IMR-90 (cell line): ENCODE measurements at regions not wholly inside any gene's neighbourhood (a gene's known extent, or its start where the extent isn't known, plus 50 kb on each side); places are given as distances from the start of the nearest gene placed in this dataset.

Experiments used
- CEBPB ChIP-seq: IDR thresholded peaks from 2 replicates; pipeline ENCODE4 v1.6.1; 2012; ENCODE audit warnings: low read depth, low read length, improper control_type of control experiment
- CHD1 ChIP-seq: IDR thresholded peaks from 2 replicates; pipeline ENCODE4 v1.6.1; 2012; ENCODE audit warnings: low read depth, low read length, improper control_type of control experiment
- CTCF ChIP-seq: conservative IDR thresholded peaks from 2 replicates; pipeline ENCODE4 v1.5.1; 2012; ENCODE audit warnings: mild to moderate bottlenecking, low read depth, low read length, improper control_type of control experiment
- FOS ChIP-seq: fragments of 150-350 bp; IDR thresholded peaks from 2 replicates; pipeline ENCODE4 v1.6.1; 2016; ENCODE audit warnings: low read depth, low read length
- MAFK ChIP-seq: IDR thresholded peaks from 2 replicates; pipeline ENCODE4 v1.6.1; 2012; ENCODE audit warnings: low read depth, low read length, improper control_type of control experiment
- MAZ ChIP-seq: IDR thresholded peaks from 2 replicates; pipeline ENCODE4 v1.6.1; 2012; ENCODE audit warnings: low read depth, mild to moderate bottlenecking, low read length, improper control_type of control experiment, moderate library complexity, borderline replicate concordance
- NFE2L2 ChIP-seq: fragments of 150-350 bp; IDR thresholded peaks from 2 replicates; pipeline ENCODE4 v1.6.1; 2016; ENCODE audit warnings: low read depth, mild to moderate bottlenecking, low read length
- POLR2A ChIP-seq: IDR thresholded peaks from 2 replicates; pipeline ENCODE4 v1.6.1; 2012; ENCODE audit warnings: mild to moderate bottlenecking, low read depth, low read length
- RAD21 ChIP-seq: IDR thresholded peaks from 2 replicates; pipeline ENCODE4 v1.6.1; 2012; ENCODE audit warnings: low read length, improper control_type of control experiment
- RFX5 ChIP-seq: IDR thresholded peaks from 2 replicates; pipeline ENCODE4 v1.8.0; 2012; ENCODE audit warnings: low read depth, mild to moderate bottlenecking, low read length, moderate library complexity
- SMC3 ChIP-seq: fragments of 150-350 bp; IDR thresholded peaks from 2 replicates; pipeline ENCODE4 v1.6.1; 2016; ENCODE audit warnings: low read depth, mild to moderate bottlenecking, antibody characterized with exemption, low read length, moderate library complexity
- TF ChIP-seq, protein P1 (sequence below): fragments of 150-350 bp; IDR thresholded peaks from 2 replicates; pipeline ENCODE4 v1.6.1; 2017; ENCODE audit warnings: mild to moderate bottlenecking, antibody characterized with exemption, low read length, low read depth

GRCh38 chr16:79843145-79843544 is 242.6 kb upstream of the MAF start:
- TF ChIP-seq CTCF (no peak), POLR2A (no peak), FOS (no peak), NFE2L2 (no peak), RAD21 (no peak), CHD1 (no peak), SMC3 (no peak), MAFK (no peak), RFX5 (no peak), CEBPB (no peak), MAZ (no peak)
- TF ChIP-seq, protein P1, sequence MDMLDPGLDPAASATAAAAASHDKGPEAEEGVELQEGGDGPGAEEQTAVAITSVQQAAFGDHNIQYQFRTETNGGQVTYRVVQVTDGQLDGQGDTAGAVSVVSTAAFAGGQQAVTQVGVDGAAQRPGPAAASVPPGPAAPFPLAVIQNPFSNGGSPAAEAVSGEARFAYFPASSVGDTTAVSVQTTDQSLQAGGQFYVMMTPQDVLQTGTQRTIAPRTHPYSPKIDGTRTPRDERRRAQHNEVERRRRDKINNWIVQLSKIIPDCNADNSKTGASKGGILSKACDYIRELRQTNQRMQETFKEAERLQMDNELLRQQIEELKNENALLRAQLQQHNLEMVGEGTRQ, result no peak
